ENCODE measurements at regions not wholly inside any gene's neighbourhood (a gene's known extent, or its start where the extent isn't known, plus 50 kb on each side); places are given as distances from the start of the nearest gene placed in this dataset.

DNA sequence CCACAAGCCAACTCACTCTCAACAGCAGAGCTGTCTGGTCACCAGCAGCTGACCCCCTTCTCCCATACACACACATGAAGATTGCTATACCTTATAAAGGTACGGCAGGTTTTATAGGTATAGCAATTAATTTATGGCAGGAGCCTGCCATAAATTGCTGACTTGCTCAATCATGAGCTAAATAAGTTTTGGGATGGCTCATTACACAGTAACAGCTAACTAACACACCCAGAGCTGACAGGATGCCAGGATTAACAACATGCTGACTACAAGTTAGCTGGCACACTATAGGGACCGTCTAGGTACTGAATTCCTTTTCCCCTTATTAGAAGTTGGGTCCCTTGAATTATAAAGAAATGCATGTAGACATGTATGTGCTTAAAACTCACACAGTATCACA is 150.3 kb upstream of the KCNJ18 start:
- CTCF ChIA-PET, result interaction anchor here (0.6 kb wide), 1 partner anchor 257 kb away, joined by 3 read pairs; no protein-coding TSS in a partner anchor
- TF ChIP-seq, protein P1, sequence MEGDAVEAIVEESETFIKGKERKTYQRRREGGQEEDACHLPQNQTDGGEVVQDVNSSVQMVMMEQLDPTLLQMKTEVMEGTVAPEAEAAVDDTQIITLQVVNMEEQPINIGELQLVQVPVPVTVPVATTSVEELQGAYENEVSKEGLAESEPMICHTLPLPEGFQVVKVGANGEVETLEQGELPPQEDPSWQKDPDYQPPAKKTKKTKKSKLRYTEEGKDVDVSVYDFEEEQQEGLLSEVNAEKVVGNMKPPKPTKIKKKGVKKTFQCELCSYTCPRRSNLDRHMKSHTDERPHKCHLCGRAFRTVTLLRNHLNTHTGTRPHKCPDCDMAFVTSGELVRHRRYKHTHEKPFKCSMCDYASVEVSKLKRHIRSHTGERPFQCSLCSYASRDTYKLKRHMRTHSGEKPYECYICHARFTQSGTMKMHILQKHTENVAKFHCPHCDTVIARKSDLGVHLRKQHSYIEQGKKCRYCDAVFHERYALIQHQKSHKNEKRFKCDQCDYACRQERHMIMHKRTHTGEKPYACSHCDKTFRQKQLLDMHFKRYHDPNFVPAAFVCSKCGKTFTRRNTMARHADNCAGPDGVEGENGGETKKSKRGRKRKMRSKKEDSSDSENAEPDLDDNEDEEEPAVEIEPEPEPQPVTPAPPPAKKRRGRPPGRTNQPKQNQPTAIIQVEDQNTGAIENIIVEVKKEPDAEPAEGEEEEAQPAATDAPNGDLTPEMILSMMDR (IDR thresholded peaks at IDR 0.05; ENCODE audit: unreplicated experiment), result no peak
- no peak for DNase-seq (ENCODE audit: unreplicated experiment)

DNA sequence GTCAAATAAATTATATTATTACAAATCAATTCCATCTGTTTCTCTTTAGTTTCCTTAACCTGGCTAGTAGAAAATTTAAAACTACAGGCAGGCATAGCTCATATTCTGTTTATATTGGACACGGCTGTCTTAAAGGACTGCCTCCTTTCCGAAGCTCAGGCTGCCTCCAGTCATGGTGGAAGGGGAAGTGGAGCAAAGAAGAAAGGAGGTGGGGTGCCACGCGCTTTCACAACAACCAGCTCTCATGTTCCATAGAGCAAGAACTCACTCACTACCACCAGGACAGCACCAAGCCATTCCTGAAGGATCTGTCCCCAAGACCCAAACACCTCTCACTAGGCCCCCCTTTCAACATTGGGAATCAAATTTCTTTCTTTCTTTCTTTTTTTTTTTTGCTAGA is 149.3 kb upstream of the KCNJ18 start:
- POLR2A ChIA-PET, result no interaction called here
- H3K27ac Mint-ChIP-seq (ENCODE audit: low read depth, unreplicated experiment), result no peak overlapping the region
- intact Hi-C loops (cut with micrococcal nuclease), result no loop called here
- BruUV-seq (replicated peaks), result no TSS peak
- DNase-seq (ENCODE audit: unreplicated experiment), result no peak
- peaks cover 8% of the 10 kb centered on the region for H3K4me1 Mint-ChIP-seq (ENCODE audit: insufficient read depth, unreplicated experiment)
- peaks cover 21% of the 10 kb centered on the region for H3K36me3 Mint-ChIP-seq (ENCODE audit: insufficient read depth, unreplicated experiment)
- TF ChIP-seq, protein P1 (IDR thresholded peaks at IDR 0.05; ENCODE audit: unreplicated experiment), result no peak
- no peaks in the 10 kb centered on the region for H3K27me3 Mint-ChIP-seq (ENCODE audit: insufficient read depth, unreplicated experiment)
- H3K9me3 Mint-ChIP-seq (ENCODE audit: unreplicated experiment), result no peaks in the 10 kb centered on the region
- CTCF ChIA-PET, result interaction anchor here (0.5 to 1.8 kb wide), 2 partner anchors 31 to 677 kb away, joined by 3 to 8 read pairs; no protein-coding TSS in a partner anchor
- no peak overlapping the region for H3K4me3 Mint-ChIP-seq (ENCODE audit: unreplicated experiment)

More for the DNA sequence above, 150.3 kb upstream of the KCNJ18 start:
- H3K27me3 Mint-ChIP-seq (ENCODE audit: insufficient read depth, unreplicated experiment), result no peaks in the 10 kb centered on the region
- no TSS peak for BruUV-seq (replicated peaks)
- H3K4me3 Mint-ChIP-seq (ENCODE audit: unreplicated experiment), result no peak overlapping the region
- H3K36me3 Mint-ChIP-seq (ENCODE audit: insufficient read depth, unreplicated experiment), result peaks cover 13% of the 10 kb centered on the region
- peaks cover 7% of the 10 kb centered on the region for H3K4me1 Mint-ChIP-seq (ENCODE audit: insufficient read depth, unreplicated experiment)
- H3K9me3 Mint-ChIP-seq (ENCODE audit: unreplicated experiment), result no peaks in the 10 kb centered on the region
- no peak overlapping the region for H3K27ac Mint-ChIP-seq (ENCODE audit: low read depth, unreplicated experiment)
- intact Hi-C loops (cut with micrococcal nuclease), result no loop called here
- POLR2A ChIA-PET, result no interaction called here

DNA sequence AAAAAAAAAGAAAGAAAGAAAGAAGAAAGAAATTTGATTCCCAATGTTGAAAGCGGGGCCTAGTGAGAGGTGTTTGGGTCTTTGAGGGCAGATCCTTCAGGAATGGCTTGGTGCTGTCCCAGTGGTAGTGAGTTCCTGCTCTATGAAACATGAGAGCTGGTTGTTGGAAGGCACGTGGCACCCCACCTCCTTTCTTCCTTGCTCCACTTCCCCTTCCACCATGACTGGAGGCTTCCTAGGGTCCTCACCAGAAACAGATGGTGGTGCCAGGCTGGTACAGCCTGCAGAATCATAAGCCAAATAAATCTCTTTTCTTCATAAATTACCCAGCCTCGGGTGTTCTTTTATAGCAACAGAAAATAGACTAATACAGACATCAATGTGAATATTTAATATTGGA is 147.3 kb upstream of the KCNJ18 start:
- TF ChIP-seq, protein P1 (IDR thresholded peaks at IDR 0.05; ENCODE audit: unreplicated experiment), result no peak
- Mint-ChIP-seq H3K9me3 (ENCODE audit: unreplicated experiment) (no peaks in the 10 kb centered on the region), H3K27me3 (ENCODE audit: insufficient read depth, unreplicated experiment) (no peaks in the 10 kb centered on the region), H3K4me1 (ENCODE audit: insufficient read depth, unreplicated experiment) (peaks cover 16% of the 10 kb centered on the region), H3K27ac (ENCODE audit: low read depth, unreplicated experiment) (no peak overlapping the region), H3K36me3 (ENCODE audit: insufficient read depth, unreplicated experiment) (peaks cover 24% of the 10 kb centered on the region), H3K4me3 (ENCODE audit: unreplicated experiment) (no peak overlapping the region)
- ChIA-PET POLR2A (no interaction called here), CTCF (interaction anchor here (1.1 to 1.2 kb wide), 2 partner anchors 8 to 88 kb away, joined by 3 read pairs; no protein-coding TSS in a partner anchor)
- intact Hi-C loops (cut with micrococcal nuclease), result no loop called here
- BruUV-seq (replicated peaks), result no TSS peak
- DNase-seq (ENCODE audit: unreplicated experiment), result no peak

DNA sequence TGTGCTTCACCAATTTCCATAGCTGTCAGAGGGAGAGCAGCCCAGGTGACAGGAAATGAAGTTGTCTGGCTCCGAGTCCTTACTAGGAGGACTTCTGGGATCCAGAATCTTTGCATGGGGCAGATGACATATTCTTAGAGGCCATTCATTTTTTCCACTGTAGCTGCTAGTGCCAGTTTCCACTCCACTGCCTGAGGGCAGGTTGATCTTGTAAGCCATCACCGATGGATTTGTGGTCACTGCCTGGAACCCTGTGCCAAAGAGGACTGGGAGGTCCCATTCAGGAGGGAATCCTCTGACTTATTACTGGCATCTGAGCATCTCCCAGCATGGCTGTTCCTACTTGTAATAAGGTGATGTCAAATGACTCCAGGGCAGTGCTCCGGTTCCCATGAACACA is 144.1 kb upstream of the KCNJ18 start:
- peaks cover 19% of the 10 kb centered on the region for H3K4me1 Mint-ChIP-seq (ENCODE audit: insufficient read depth, unreplicated experiment)
- BruUV-seq (replicated peaks), result no TSS peak
- CTCF ChIA-PET, result interaction anchor here (0.7 kb wide), 1 partner anchor 50 kb away, joined by 3 read pairs; no protein-coding TSS in a partner anchor
- no peak overlapping the region for H3K4me3 Mint-ChIP-seq (ENCODE audit: unreplicated experiment)
- TF ChIP-seq, protein P1 (IDR thresholded peaks at IDR 0.05; ENCODE audit: unreplicated experiment), result no peak
- intact Hi-C loops (cut with micrococcal nuclease), result no loop called here
- POLR2A ChIA-PET, result no interaction called here
- no peaks in the 10 kb centered on the region for H3K27me3 Mint-ChIP-seq (ENCODE audit: insufficient read depth, unreplicated experiment)
- H3K27ac Mint-ChIP-seq (ENCODE audit: low read depth, unreplicated experiment), result no peak overlapping the region
- peaks cover 20% of the 10 kb centered on the region for H3K36me3 Mint-ChIP-seq (ENCODE audit: insufficient read depth, unreplicated experiment)
- DNase-seq (ENCODE audit: unreplicated experiment), result no peak
- H3K9me3 Mint-ChIP-seq (ENCODE audit: unreplicated experiment), result no peaks in the 10 kb centered on the region
